ENCODE measurements at regions not wholly inside any gene's neighbourhood (a gene's known extent, or its start where the extent isn't known, plus 50 kb on each side); places are given as distances from the start of the nearest gene placed in this dataset.

- no peak overlapping the region for H3K4me3 ChIP-seq (ENCODE audit: low read length in 3 of 3)
- H3K4me1 ChIP-seq (ENCODE audit: control insufficient read depth in 3 of 3, insufficient read depth in 3 of 3, low read length in 3 of 3): no peaks in the 10 kb centered on the region
- H3K27me3 ChIP-seq (ENCODE audit: control insufficient read depth in 3 of 3, insufficient read depth in 3 of 3, low read length in 3 of 3): no peaks in the 10 kb centered on the region
- H3K9me3 ChIP-seq (ENCODE audit: control insufficient read depth in 3 of 3, low read length in 3 of 3): no peaks in the 10 kb centered on the region
- no peaks in the 10 kb centered on the region for H3K36me3 ChIP-seq (ENCODE audit: control insufficient read depth in 3 of 3, insufficient read depth in 3 of 3, low read length in 3 of 3)
- H3K9ac ChIP-seq (ENCODE audit: low read depth in 1 of 3, low read length in 3 of 3): no peak overlapping the region
- no peak overlapping the region for H3K27ac ChIP-seq (ENCODE audit: low read depth, low read length)
These were observed 804.8 kb upstream of the ZEB2 start for GRCh38 chr2:145324748-145325147.

GRCh38 chr2:145323512-145323911, 803.6 kb upstream of the ZEB2 start:
- Histone ChIP-seq H3K9ac (ENCODE audit: low read depth in 1 of 3, low read length in 3 of 3) (no peak overlapping the region), H3K27ac (ENCODE audit: low read depth, low read length) (no peak overlapping the region), H3K4me1 (ENCODE audit: control insufficient read depth in 3 of 3, insufficient read depth in 3 of 3, low read length in 3 of 3) (no peaks in the 10 kb centered on the region), H3K4me3 (ENCODE audit: low read length in 3 of 3) (no peak overlapping the region), H3K9me3 (ENCODE audit: control insufficient read depth in 3 of 3, low read length in 3 of 3) (no peaks in the 10 kb centered on the region), H3K36me3 (ENCODE audit: control insufficient read depth in 3 of 3, insufficient read depth in 3 of 3, low read length in 3 of 3) (no peaks in the 10 kb centered on the region), H3K27me3 (ENCODE audit: control insufficient read depth in 3 of 3, insufficient read depth in 3 of 3, low read length in 3 of 3) (no peaks in the 10 kb centered on the region)

- Histone ChIP-seq H3K27me3 (ENCODE audit: control insufficient read depth in 3 of 3, insufficient read depth in 3 of 3, low read length in 3 of 3) (no peaks in the 10 kb centered on the region), H3K27ac (ENCODE audit: low read depth, low read length) (no peak overlapping the region), H3K4me1 (ENCODE audit: control insufficient read depth in 3 of 3, insufficient read depth in 3 of 3, low read length in 3 of 3) (no peaks in the 10 kb centered on the region), H3K9me3 (ENCODE audit: control insufficient read depth in 3 of 3, low read length in 3 of 3) (no peaks in the 10 kb centered on the region), H3K9ac (ENCODE audit: low read depth in 1 of 3, low read length in 3 of 3) (no peak overlapping the region), H3K4me3 (ENCODE audit: low read length in 3 of 3) (no peak overlapping the region), H3K36me3 (ENCODE audit: control insufficient read depth in 3 of 3, insufficient read depth in 3 of 3, low read length in 3 of 3) (no peaks in the 10 kb centered on the region)
These were observed 801.4 kb upstream of the ZEB2 start for GRCh38 chr2:145321344-145321743.

GRCh38 chr2:145316496-145316895, 796.6 kb upstream of the ZEB2 start:
- no peaks in the 10 kb centered on the region for H3K27me3 ChIP-seq (ENCODE audit: control insufficient read depth in 3 of 3, insufficient read depth in 3 of 3, low read length in 3 of 3)
- H3K9me3 ChIP-seq (ENCODE audit: control insufficient read depth in 3 of 3, low read length in 3 of 3): no peaks in the 10 kb centered on the region
- no peaks in the 10 kb centered on the region for H3K36me3 ChIP-seq (ENCODE audit: control insufficient read depth in 3 of 3, insufficient read depth in 3 of 3, low read length in 3 of 3)
- H3K27ac ChIP-seq (ENCODE audit: low read depth, low read length): no peak overlapping the region
- H3K4me3 ChIP-seq (ENCODE audit: low read length in 3 of 3): no peak overlapping the region
- no peaks in the 10 kb centered on the region for H3K4me1 ChIP-seq (ENCODE audit: control insufficient read depth in 3 of 3, insufficient read depth in 3 of 3, low read length in 3 of 3)
- H3K9ac ChIP-seq (ENCODE audit: low read depth in 1 of 3, low read length in 3 of 3): no peak overlapping the region

GRCh38 chr2:145315053-145315452, 795.1 kb upstream of the ZEB2 start:
- Histone ChIP-seq H3K4me1 (ENCODE audit: control insufficient read depth in 3 of 3, insufficient read depth in 3 of 3, low read length in 3 of 3) (no peaks in the 10 kb centered on the region), H3K9ac (ENCODE audit: low read depth in 1 of 3, low read length in 3 of 3) (no peak overlapping the region), H3K9me3 (ENCODE audit: control insufficient read depth in 3 of 3, low read length in 3 of 3) (no peaks in the 10 kb centered on the region), H3K36me3 (ENCODE audit: control insufficient read depth in 3 of 3, insufficient read depth in 3 of 3, low read length in 3 of 3) (no peaks in the 10 kb centered on the region), H3K27me3 (ENCODE audit: control insufficient read depth in 3 of 3, insufficient read depth in 3 of 3, low read length in 3 of 3) (no peaks in the 10 kb centered on the region), H3K27ac (ENCODE audit: low read depth, low read length) (no peak overlapping the region), H3K4me3 (ENCODE audit: low read length in 3 of 3) (no peak overlapping the region)

- Histone ChIP-seq H3K4me3 (ENCODE audit: low read length in 3 of 3) (no peak overlapping the region), H3K4me1 (ENCODE audit: control insufficient read depth in 3 of 3, insufficient read depth in 3 of 3, low read length in 3 of 3) (no peaks in the 10 kb centered on the region), H3K27me3 (ENCODE audit: control insufficient read depth in 3 of 3, insufficient read depth in 3 of 3, low read length in 3 of 3) (no peaks in the 10 kb centered on the region), H3K9ac (ENCODE audit: low read depth in 1 of 3, low read length in 3 of 3) (no peak overlapping the region), H3K27ac (ENCODE audit: low read depth, low read length) (no peak overlapping the region), H3K36me3 (ENCODE audit: control insufficient read depth in 3 of 3, insufficient read depth in 3 of 3, low read length in 3 of 3) (no peaks in the 10 kb centered on the region), H3K9me3 (ENCODE audit: control insufficient read depth in 3 of 3, low read length in 3 of 3) (no peaks in the 10 kb centered on the region)
These were observed 794.3 kb upstream of the ZEB2 start for GRCh38 chr2:145314119-145314633.

GRCh38 chr2:145305889-145306288, 786.0 kb upstream of the ZEB2 start:
- no peaks in the 10 kb centered on the region for H3K9me3 ChIP-seq (ENCODE audit: control insufficient read depth in 3 of 3, low read length in 3 of 3)
- H3K27me3 ChIP-seq (ENCODE audit: control insufficient read depth in 3 of 3, insufficient read depth in 3 of 3, low read length in 3 of 3): no peaks in the 10 kb centered on the region
- no peak overlapping the region for H3K27ac ChIP-seq (ENCODE audit: low read depth, low read length)
- no peaks in the 10 kb centered on the region for H3K36me3 ChIP-seq (ENCODE audit: control insufficient read depth in 3 of 3, insufficient read depth in 3 of 3, low read length in 3 of 3)
- H3K4me3 ChIP-seq (ENCODE audit: low read length in 3 of 3): no peak overlapping the region
- no peak overlapping the region for H3K9ac ChIP-seq (ENCODE audit: low read depth in 1 of 3, low read length in 3 of 3)
- no peaks in the 10 kb centered on the region for H3K4me1 ChIP-seq (ENCODE audit: control insufficient read depth in 3 of 3, insufficient read depth in 3 of 3, low read length in 3 of 3)

GRCh38 chr2:145304501-145304900, 784.6 kb upstream of the ZEB2 start:
- no peaks in the 10 kb centered on the region for H3K27me3 ChIP-seq (ENCODE audit: control insufficient read depth in 3 of 3, insufficient read depth in 3 of 3, low read length in 3 of 3)
- no peaks in the 10 kb centered on the region for H3K36me3 ChIP-seq (ENCODE audit: control insufficient read depth in 3 of 3, insufficient read depth in 3 of 3, low read length in 3 of 3)
- no peak overlapping the region for H3K27ac ChIP-seq (ENCODE audit: low read depth, low read length)
- no peaks in the 10 kb centered on the region for H3K9me3 ChIP-seq (ENCODE audit: control insufficient read depth in 3 of 3, low read length in 3 of 3)
- H3K9ac ChIP-seq (ENCODE audit: low read depth in 1 of 3, low read length in 3 of 3): no peak overlapping the region
- no peak overlapping the region for H3K4me3 ChIP-seq (ENCODE audit: low read length in 3 of 3)
- H3K4me1 ChIP-seq (ENCODE audit: control insufficient read depth in 3 of 3, insufficient read depth in 3 of 3, low read length in 3 of 3): no peaks in the 10 kb centered on the region

GRCh38 chr2:145303536-145303935, 783.6 kb upstream of the ZEB2 start:
- Histone ChIP-seq H3K4me3 (ENCODE audit: low read length in 3 of 3) (no peak overlapping the region), H3K9ac (ENCODE audit: low read depth in 1 of 3, low read length in 3 of 3) (no peak overlapping the region), H3K27me3 (ENCODE audit: control insufficient read depth in 3 of 3, insufficient read depth in 3 of 3, low read length in 3 of 3) (no peaks in the 10 kb centered on the region), H3K4me1 (ENCODE audit: control insufficient read depth in 3 of 3, insufficient read depth in 3 of 3, low read length in 3 of 3) (no peaks in the 10 kb centered on the region), H3K9me3 (ENCODE audit: control insufficient read depth in 3 of 3, low read length in 3 of 3) (no peaks in the 10 kb centered on the region), H3K27ac (ENCODE audit: low read depth, low read length) (no peak overlapping the region), H3K36me3 (ENCODE audit: control insufficient read depth in 3 of 3, insufficient read depth in 3 of 3, low read length in 3 of 3) (no peaks in the 10 kb centered on the region)

GRCh38 chr2:145302886-145303285, 783.0 kb upstream of the ZEB2 start:
- Histone ChIP-seq H3K9me3 (ENCODE audit: control insufficient read depth in 3 of 3, low read length in 3 of 3) (no peaks in the 10 kb centered on the region), H3K9ac (ENCODE audit: low read depth in 1 of 3, low read length in 3 of 3) (no peak overlapping the region), H3K27me3 (ENCODE audit: control insufficient read depth in 3 of 3, insufficient read depth in 3 of 3, low read length in 3 of 3) (no peaks in the 10 kb centered on the region), H3K36me3 (ENCODE audit: control insufficient read depth in 3 of 3, insufficient read depth in 3 of 3, low read length in 3 of 3) (no peaks in the 10 kb centered on the region), H3K27ac (ENCODE audit: low read depth, low read length) (no peak overlapping the region), H3K4me1 (ENCODE audit: control insufficient read depth in 3 of 3, insufficient read depth in 3 of 3, low read length in 3 of 3) (no peaks in the 10 kb centered on the region), H3K4me3 (ENCODE audit: low read length in 3 of 3) (no peak overlapping the region)

GRCh38 chr2:145302451-145302850, 782.5 kb upstream of the ZEB2 start:
- Histone ChIP-seq H3K27ac (ENCODE audit: low read depth, low read length) (no peak overlapping the region), H3K27me3 (ENCODE audit: control insufficient read depth in 3 of 3, insufficient read depth in 3 of 3, low read length in 3 of 3) (no peaks in the 10 kb centered on the region), H3K4me1 (ENCODE audit: control insufficient read depth in 3 of 3, insufficient read depth in 3 of 3, low read length in 3 of 3) (no peaks in the 10 kb centered on the region), H3K36me3 (ENCODE audit: control insufficient read depth in 3 of 3, insufficient read depth in 3 of 3, low read length in 3 of 3) (no peaks in the 10 kb centered on the region), H3K4me3 (ENCODE audit: low read length in 3 of 3) (no peak overlapping the region), H3K9me3 (ENCODE audit: control insufficient read depth in 3 of 3, low read length in 3 of 3) (no peaks in the 10 kb centered on the region), H3K9ac (ENCODE audit: low read depth in 1 of 3, low read length in 3 of 3) (no peak overlapping the region)

All from skeletal muscle tissue (tissue), 3 donors.